Mucosa of rectum (tissue), 2 donors: ENCODE measurements at regions not wholly inside any gene's neighbourhood (a gene's known extent, or its start where the extent isn't known, plus 50 kb on each side); places are given as distances from the start of the nearest gene placed in this dataset.

Experiments used
- H3K27ac ChIP-seq, 2 donors: one replicate each; pipeline ENCODE4 v1.7.0; 2013; ENCODE audit warnings: inconsistent platforms in 2 of 2, low read depth in 2 of 2, low read length in 2 of 2
- H3K27me3 ChIP-seq, 2 donors: one replicate each; pipeline ENCODE4 v1.7.0; 2013; ENCODE audit warnings: low read length in 2 of 2; ENCODE audit not compliant: control insufficient read depth in 2 of 2, insufficient read depth in 2 of 2
- H3K36me3 ChIP-seq, 2 donors: one replicate each; pipeline ENCODE4 v1.7.0; 2013; ENCODE audit warnings: low read length in 2 of 2; ENCODE audit not compliant: control insufficient read depth in 2 of 2, insufficient read depth in 2 of 2
- H3K4me1 ChIP-seq, 2 donors: one replicate each; pipeline ENCODE4 v1.7.0; 2013; ENCODE audit warnings: low read length in 2 of 2, mild to moderate bottlenecking in 1 of 2; ENCODE audit not compliant: control insufficient read depth in 2 of 2, insufficient read depth in 2 of 2
- H3K4me3 ChIP-seq, 2 donors: one replicate each; pipeline ENCODE4 v1.7.0; 2013; ENCODE audit warnings: low read length in 2 of 2
- H3K9ac ChIP-seq, 2 donors: one replicate each; pipeline ENCODE4 v1.7.0; 2013; ENCODE audit warnings: low read length in 2 of 2, low read depth in 1 of 2, mild to moderate bottlenecking in 1 of 2
- H3K9me3 ChIP-seq, 2 donors: one replicate each; pipeline ENCODE4 v1.7.0; 2013; ENCODE audit warnings: low read length in 2 of 2; ENCODE audit not compliant: control insufficient read depth in 2 of 2
- donor health status: healthy.
- donor health status: Normal muscosa, but diverticular disease.

DNA sequence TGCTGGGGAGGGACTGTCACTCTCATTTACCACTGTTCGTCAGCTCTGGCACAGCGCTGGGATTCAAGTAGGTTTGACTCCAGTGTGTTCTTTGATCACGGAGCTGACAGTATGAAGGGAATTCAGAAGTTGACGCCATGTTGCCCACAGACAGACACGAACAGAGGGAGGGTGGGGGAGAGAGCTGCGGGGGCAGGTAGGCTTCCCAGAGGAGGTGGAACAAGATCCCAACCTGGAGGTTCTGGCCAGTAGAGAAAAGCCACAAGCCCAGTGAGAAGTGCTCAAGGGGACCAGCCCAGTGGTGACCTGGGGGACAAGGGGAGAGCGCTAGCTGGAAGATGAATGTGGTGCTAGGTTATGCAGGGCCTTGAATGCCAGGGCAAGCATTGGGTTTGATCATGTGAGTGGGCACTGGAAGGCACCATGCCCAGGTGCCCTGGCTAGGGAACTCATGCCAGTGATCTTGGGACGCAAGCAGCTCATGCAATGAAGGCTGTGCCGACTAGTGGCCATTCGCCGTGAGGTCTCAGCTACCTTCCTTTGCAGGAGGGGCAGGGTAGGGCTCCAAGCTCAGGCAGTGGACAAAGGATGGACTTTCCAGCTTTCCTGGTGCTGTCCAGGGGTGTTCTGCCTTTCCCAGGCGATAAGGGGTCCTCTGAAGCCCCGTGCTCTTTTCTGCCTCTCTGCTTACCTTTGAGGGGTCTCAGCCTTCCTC, 50.4 kb upstream of the APCDD1L start:
- no peaks in the 10 kb centered on the region for H3K4me1 ChIP-seq
- H3K27ac ChIP-seq, result no peak overlapping the region
- H3K9me3 ChIP-seq, result no peaks in the 10 kb centered on the region
- no peak overlapping the region for H3K9ac ChIP-seq
- H3K27me3 ChIP-seq, result no peaks in the 10 kb centered on the region
- H3K4me3 ChIP-seq, result no peak overlapping the region
- no peaks in the 10 kb centered on the region for H3K36me3 ChIP-seq
